NCI-H187 (cell line): ENCODE measurements at regions not wholly inside any gene's neighbourhood (a gene's known extent, or its start where the extent isn't known, plus 50 kb on each side); places are given as distances from the start of the nearest gene placed in this dataset.

Source experiments
- DNase-seq, 2 experiments: peaks; one replicate each; lab custom pipeline; 2025; lab: John Stamatoyannopoulos, UW

- DNase-seq = no peak
These were observed 162.9 kb upstream of the SLC25A13 start for GRCh38 chr7:96484845-96485244.

GRCh38 chr7:96484091-96484490, 162.2 kb upstream of the SLC25A13 start:
- DNase-seq = no peak

GRCh38 chr7:96481796-96482195, 159.9 kb upstream of the SLC25A13 start:
- no peak for DNase-seq

- DNase-seq = no peak
These were observed 157.2 kb upstream of the SLC25A13 start for GRCh38 chr7:96479015-96479645.

GRCh38 chr7:96471606-96472005, 149.7 kb upstream of the SLC25A13 start:
- no peak for DNase-seq

GRCh38 chr7:96452146-96452545, 130.2 kb upstream of the SLC25A13 start:
- DNase-seq = no peak

GRCh38 chr7:96449094-96449493, 127.2 kb upstream of the SLC25A13 start:
- DNase-seq = no peak

GRCh38 chr7:96447109-96447645, 125.3 kb upstream of the SLC25A13 start:
- DNase-seq = no peak

GRCh38 chr7:96441436-96442084, 119.7 kb upstream of the SLC25A13 start:
- no peak for DNase-seq

GRCh38 chr7:96440328-96440727, 118.4 kb upstream of the SLC25A13 start:
- DNase-seq = no peak

GRCh38 chr7:96436880-96437279, 115.0 kb upstream of the SLC25A13 start:
- no peak for DNase-seq

- no peak for DNase-seq
These were observed 108.5 kb upstream of the SLC25A13 start for GRCh38 chr7:96430356-96430755.

- DNase-seq = no peak
These were observed 105.2 kb upstream of the SLC25A13 start for GRCh38 chr7:96427143-96427542.

- DNase-seq = no peak
These were observed 104.8 kb upstream of the SLC25A13 start for GRCh38 chr7:96426685-96427084.

GRCh38 chr7:96426027-96426426, 104.1 kb upstream of the SLC25A13 start:
- no peak for DNase-seq

GRCh38 chr7:96424411-96424810, 102.5 kb upstream of the SLC25A13 start:
- DNase-seq = no peak

GRCh38 chr7:96422388-96422787, 100.5 kb upstream of the SLC25A13 start:
- no peak for DNase-seq

GRCh38 chr7:96418581-96418980, 96.7 kb upstream of the SLC25A13 start:
- no peak for DNase-seq

GRCh38 chr7:96417784-96418183, 95.9 kb upstream of the SLC25A13 start:
- DNase-seq = no peak

- no peak for DNase-seq
These were observed 94.7 kb upstream of the SLC25A13 start for GRCh38 chr7:96416599-96416998.

- no peak for DNase-seq
These were observed 94.2 kb upstream of the SLC25A13 start for GRCh38 chr7:96416116-96416515.

- no peak for DNase-seq
These were observed 93.5 kb upstream of the SLC25A13 start for GRCh38 chr7:96415293-96415940.

GRCh38 chr7:96414931-96415292, 93.0 kb upstream of the SLC25A13 start:
- peak in 1 of 2 experiments; percentile 58 for DNase-seq
